Osteoblast (primary cell): ENCODE measurements at regions not wholly inside any gene's neighbourhood (a gene's known extent, or its start where the extent isn't known, plus 50 kb on each side); places are given as distances from the start of the nearest gene placed in this dataset.

Experiments
- DNase-seq: peaks from one replicate; pipeline ENCODE4 v3.0.0; 2011; ENCODE audit warnings: low spot score, mixed read lengths; ENCODE audit not compliant: insufficient read length; ENCODE audit errors: missing footprints
- H2AFZ ChIP-seq: 2 replicates; pipeline ENCODE4 v1.6.0; 2011; ENCODE audit warnings: mild to moderate bottlenecking, low read length
- H3K27ac ChIP-seq: 2 replicates; pipeline ENCODE4 v1.5.1; 2011; ENCODE audit warnings: mild to moderate bottlenecking, low read depth, low read length, moderate library complexity
- H3K27me3 ChIP-seq: 2 replicates; pipeline ENCODE4 v1.6.0; 2012; ENCODE audit warnings: mild to moderate bottlenecking, control low read depth, inconsistent platforms, low read length, moderate library complexity; ENCODE audit not compliant: insufficient read depth
- H3K36me3 ChIP-seq: 2 replicates; pipeline ENCODE4 v1.5.1; 2011; ENCODE audit warnings: mild to moderate bottlenecking, low read length, control low read depth, moderate library complexity; ENCODE audit not compliant: insufficient read depth
- H3K4me1 ChIP-seq: 2 replicates; pipeline ENCODE4 v1.5.1; 2011; ENCODE audit warnings: mild to moderate bottlenecking, low read length, control low read depth, moderate library complexity; ENCODE audit not compliant: insufficient read depth
- H3K4me2 ChIP-seq: 2 replicates; pipeline ENCODE4 v1.6.0; 2011; ENCODE audit warnings: mild to moderate bottlenecking, low read length; ENCODE audit not compliant: insufficient read depth
- H3K4me3 ChIP-seq: fragments of 200-600 bp; sonication (generic); 3 replicates; pipeline ENCODE4 v1.5.1; 2012; ENCODE audit warnings: mild to moderate bottlenecking, low read length, inconsistent platforms; ENCODE audit not compliant: insufficient read depth
- H3K79me2 ChIP-seq: 2 replicates; pipeline ENCODE4 v1.6.0; 2012; ENCODE audit warnings: mild to moderate bottlenecking, low read length, control low read depth, inconsistent platforms; ENCODE audit not compliant: insufficient read depth
- H3K9me3 ChIP-seq: 2 replicates; pipeline ENCODE4 v1.5.1; 2011; ENCODE audit warnings: low read depth, low read length, control low read depth
- H4K20me1 ChIP-seq: 2 replicates; pipeline ENCODE4 v1.6.0; 2012; ENCODE audit warnings: mild to moderate bottlenecking, low read length, control low read depth; ENCODE audit not compliant: insufficient read depth
- TF ChIP-seq, protein P1 (sequence below): IDR thresholded peaks from 2 replicates; pipeline ENCODE4 v1.5.1; 2011; ENCODE audit warnings: mild to moderate bottlenecking, low read depth, low read length, moderate library complexity; ENCODE audit errors: extremely low read depth

DNA sequence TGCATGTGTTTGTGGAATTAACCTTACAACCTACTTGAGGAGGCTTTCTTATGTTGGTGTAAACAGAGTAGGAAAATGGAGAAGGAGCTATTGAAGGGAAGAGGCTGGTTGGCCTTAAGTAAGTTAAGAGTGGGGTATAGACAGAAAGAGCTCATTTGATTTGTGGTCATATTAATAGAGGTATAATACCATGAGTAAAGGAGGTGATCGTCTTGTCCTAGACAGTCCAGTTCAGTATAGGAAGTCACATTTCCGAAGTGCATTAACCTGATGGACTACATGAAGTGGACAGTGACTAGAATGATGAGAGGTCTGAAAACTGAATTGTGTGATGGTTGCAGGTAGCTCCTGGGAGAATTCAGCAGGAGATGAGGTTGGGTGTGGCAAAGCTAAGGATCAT is 215.4 kb upstream of the ZC3H12A start:
- Histone ChIP-seq H3K4me1 (no peaks in the 10 kb centered on the region), H3K4me2 (no peak overlapping the region), H3K9me3 (no peaks in the 10 kb centered on the region), H3K27ac (no peak overlapping the region), H3K36me3 (no peaks in the 10 kb centered on the region), H3K4me3 (no peak overlapping the region), H2AFZ (no peak overlapping the region), H3K79me2 (no peaks in the 10 kb centered on the region), H4K20me1 (no peaks in the 10 kb centered on the region), H3K27me3 (no peaks in the 10 kb centered on the region)
- no peak for DNase-seq
- TF ChIP-seq, protein P1, sequence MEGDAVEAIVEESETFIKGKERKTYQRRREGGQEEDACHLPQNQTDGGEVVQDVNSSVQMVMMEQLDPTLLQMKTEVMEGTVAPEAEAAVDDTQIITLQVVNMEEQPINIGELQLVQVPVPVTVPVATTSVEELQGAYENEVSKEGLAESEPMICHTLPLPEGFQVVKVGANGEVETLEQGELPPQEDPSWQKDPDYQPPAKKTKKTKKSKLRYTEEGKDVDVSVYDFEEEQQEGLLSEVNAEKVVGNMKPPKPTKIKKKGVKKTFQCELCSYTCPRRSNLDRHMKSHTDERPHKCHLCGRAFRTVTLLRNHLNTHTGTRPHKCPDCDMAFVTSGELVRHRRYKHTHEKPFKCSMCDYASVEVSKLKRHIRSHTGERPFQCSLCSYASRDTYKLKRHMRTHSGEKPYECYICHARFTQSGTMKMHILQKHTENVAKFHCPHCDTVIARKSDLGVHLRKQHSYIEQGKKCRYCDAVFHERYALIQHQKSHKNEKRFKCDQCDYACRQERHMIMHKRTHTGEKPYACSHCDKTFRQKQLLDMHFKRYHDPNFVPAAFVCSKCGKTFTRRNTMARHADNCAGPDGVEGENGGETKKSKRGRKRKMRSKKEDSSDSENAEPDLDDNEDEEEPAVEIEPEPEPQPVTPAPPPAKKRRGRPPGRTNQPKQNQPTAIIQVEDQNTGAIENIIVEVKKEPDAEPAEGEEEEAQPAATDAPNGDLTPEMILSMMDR, result no peak

DNA sequence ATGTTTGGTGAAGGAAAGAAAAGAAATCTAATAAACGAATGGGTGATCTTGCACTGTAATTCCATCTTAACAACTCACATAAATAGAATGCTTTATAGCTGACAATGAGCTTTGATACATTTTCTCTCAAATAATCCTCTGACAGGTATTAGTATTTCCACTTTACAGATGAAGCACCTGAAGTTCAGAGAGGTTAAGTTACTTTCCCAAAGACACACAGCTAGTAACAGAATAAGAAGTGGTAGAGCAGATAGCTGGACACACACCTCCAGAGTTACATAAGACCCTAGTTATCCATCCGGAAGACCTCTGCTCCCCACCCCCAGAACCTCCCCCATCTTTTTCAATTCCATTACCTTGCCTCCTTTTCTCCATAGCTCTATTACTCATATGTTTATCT is 213.3 kb upstream of the ZC3H12A start:
- no peaks in the 10 kb centered on the region for H3K79me2 ChIP-seq
- H3K36me3 ChIP-seq, result no peaks in the 10 kb centered on the region
- no peak for DNase-seq
- no peak overlapping the region for H3K4me3 ChIP-seq
- no peaks in the 10 kb centered on the region for H4K20me1 ChIP-seq
- no peak overlapping the region for H3K4me2 ChIP-seq
- H3K27ac ChIP-seq, result no peak overlapping the region
- no peak overlapping the region for H2AFZ ChIP-seq
- H3K9me3 ChIP-seq, result no peaks in the 10 kb centered on the region
- H3K27me3 ChIP-seq, result no peaks in the 10 kb centered on the region
- H3K4me1 ChIP-seq, result no peaks in the 10 kb centered on the region
- TF ChIP-seq, protein P1, result no peak

DNA sequence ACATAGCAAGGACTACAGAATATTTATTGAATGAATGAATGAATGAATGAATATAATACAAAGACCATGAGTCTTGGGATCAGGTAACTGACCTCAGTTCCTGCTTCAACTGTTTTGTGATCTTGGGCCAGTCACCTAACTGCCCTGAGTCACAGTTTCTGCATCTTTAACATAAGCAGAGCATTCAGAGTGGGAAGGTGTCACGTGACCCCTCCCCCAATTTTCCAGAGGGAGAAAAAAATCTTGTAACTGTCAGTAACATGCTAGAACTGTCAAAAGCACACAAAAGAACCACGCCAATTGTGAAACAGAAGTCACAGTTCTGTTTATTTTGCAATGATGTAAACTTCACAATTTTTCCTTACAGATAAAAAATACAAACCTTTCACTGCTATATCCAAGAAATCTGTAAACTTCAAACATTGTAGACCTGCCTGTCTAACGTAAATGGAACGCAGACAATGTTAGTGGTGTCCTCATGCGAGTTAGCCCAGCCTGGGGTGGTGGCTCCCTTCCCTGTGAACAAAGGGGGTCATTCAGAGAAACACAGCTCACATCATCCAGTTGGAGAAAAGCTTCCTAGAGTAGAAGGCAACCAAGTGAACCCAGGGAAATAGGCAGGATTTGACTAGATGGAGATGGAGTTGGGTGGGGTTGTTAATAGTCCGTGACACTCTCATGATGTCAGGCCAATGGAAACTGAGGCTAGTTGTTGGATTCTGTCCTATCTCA is 211.8 kb upstream of the ZC3H12A start:
- TF ChIP-seq, protein P1, result no peak

DNA sequence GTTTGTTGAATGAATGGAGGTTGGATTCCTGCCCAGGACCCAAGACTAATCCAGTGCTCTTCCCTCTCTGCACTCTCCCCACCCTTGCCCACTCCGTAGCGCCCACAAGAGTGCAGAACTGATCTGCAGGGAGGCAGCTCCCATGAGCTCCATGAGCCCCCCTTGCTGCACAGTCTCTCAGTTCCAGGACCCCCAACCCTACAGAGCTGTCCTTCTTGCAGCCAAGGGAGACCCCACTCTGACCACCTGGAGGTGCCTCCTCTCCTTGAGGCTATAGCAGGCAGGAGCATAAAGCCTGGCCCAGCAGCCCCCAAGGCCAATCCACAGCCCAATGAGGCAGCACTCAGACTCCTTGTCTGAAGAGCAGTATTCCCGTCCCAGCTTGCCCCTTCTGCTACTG is 209.2 kb upstream of the ZC3H12A start:
- Histone ChIP-seq H2AFZ (no peak overlapping the region), H3K79me2 (no peaks in the 10 kb centered on the region), H3K4me3 (no peak overlapping the region), H3K4me2 (no peak overlapping the region), H3K9me3 (no peaks in the 10 kb centered on the region), H3K4me1 (no peaks in the 10 kb centered on the region), H3K36me3 (no peaks in the 10 kb centered on the region), H3K27ac (no peak overlapping the region), H3K27me3 (no peaks in the 10 kb centered on the region), H4K20me1 (no peaks in the 10 kb centered on the region)
- DNase-seq, result no peak
- TF ChIP-seq, protein P1, result no peak

More for the DNA sequence above, 211.8 kb upstream of the ZC3H12A start:
- Histone ChIP-seq H3K9me3 (no peaks in the 10 kb centered on the region), H3K79me2 (no peaks in the 10 kb centered on the region), H3K27me3 (no peaks in the 10 kb centered on the region), H3K4me2 (no peak overlapping the region), H2AFZ (no peak overlapping the region), H3K4me1 (no peaks in the 10 kb centered on the region), H4K20me1 (no peaks in the 10 kb centered on the region), H3K4me3 (no peak overlapping the region), H3K27ac (no peak overlapping the region), H3K36me3 (no peaks in the 10 kb centered on the region)
- DNase-seq, result no peak
